GM23248 (cell line): ENCODE measurements at regions not wholly inside any gene's neighbourhood (a gene's known extent, or its start where the extent isn't known, plus 50 kb on each side); places are given as distances from the start of the nearest gene placed in this dataset.

ENCODE experiments used
- EZH2 ChIP-seq: fragments of 200-600 bp; sonication (generic); IDR thresholded peaks from 2 replicates; pipeline ENCODE4 v1.6.1; 2018; ENCODE audit warnings: antibody characterized with exemption, mild to moderate bottlenecking; ENCODE audit not compliant: insufficient read depth, poor library complexity, severe bottlenecking
- EZH2phosphoT487 ChIP-seq: fragments of 200-600 bp; sonication (generic); IDR thresholded peaks from 2 replicates; pipeline ENCODE4 v1.6.1; 2018; ENCODE audit warnings: antibody characterized with exemption, moderate library complexity, mild to moderate bottlenecking, low read depth; ENCODE audit not compliant: insufficient read depth

DNA sequence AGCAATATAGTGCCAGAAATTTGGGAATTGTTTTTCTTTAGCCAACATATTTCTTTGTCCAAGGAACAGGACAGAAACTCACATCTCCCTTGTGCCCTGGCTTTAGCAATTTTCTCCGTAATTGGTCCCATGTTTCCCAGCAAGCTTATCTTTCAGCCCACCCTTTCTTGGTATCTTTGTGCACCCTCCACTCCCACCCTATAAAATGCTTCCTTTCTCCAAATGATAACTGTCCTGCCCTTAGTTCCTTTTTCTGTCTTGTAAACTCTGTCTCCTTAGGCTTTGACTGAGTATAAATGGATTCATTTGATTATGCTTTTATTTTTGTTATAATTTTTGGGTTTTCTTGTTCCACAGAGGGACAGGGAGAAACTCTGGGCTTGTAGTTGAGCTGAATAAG is 442.8 kb downstream of the ATP23 start:
- no peak for TF ChIP-seq EZH2phosphoT487
- TF ChIP-seq EZH2: no peak
